ENCODE measurements at regions not wholly inside any gene's neighbourhood (a gene's known extent, or its start where the extent isn't known, plus 50 kb on each side); places are given as distances from the start of the nearest gene placed in this dataset.
"Not testable (repeated sequence)": the region's sequence is repeated elsewhere in the genome, so short reads cannot be mapped to it uniquely, and the experiment has no call there.

GRCh38 chr17:72175787-72176515, 55.1 kb downstream of the SOX9 start:
- DNase-seq (ENCODE audit: low read depth in 2 of 2): no peak

GRCh38 chr17:72176516-72176851, 55.7 kb downstream of the SOX9 start:
- no peak for DNase-seq (ENCODE audit: low read depth in 2 of 2)

- no peak for DNase-seq (ENCODE audit: low read depth in 2 of 2)
Observed at GRCh38 chr17:72176951-72177660, 56.3 kb downstream of the SOX9 start.

GRCh38 chr17:72177738-72178137, 56.9 kb downstream of the SOX9 start:
- no peak for DNase-seq (ENCODE audit: low read depth in 2 of 2)

DNA sequence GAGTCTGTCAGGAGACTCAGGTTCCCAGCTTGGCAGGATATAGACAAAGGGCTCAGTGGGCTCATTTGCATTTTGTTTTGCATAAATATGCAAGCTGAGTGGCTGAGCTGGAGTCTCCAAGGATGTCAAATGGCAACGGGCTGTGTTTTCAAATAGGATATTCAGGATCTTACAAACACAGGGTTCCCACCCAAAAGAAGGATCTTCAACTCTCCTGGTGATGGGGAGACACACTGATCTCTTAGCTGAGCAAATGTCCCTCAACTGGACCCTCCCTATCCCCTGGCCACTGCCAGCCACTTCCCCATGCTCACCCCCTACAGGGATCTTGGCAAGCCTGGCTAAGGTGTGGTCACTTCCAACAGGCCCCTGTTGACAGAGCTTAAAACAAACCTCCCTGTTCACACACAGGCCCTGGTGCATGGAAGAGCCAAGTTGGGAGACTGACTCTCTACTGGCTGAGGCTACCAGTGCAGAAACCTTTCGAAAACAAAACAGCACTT, 61.6 kb downstream of the SOX9 start:
- no peak for DNase-seq (ENCODE audit: low read depth in 2 of 2)

- DNase-seq (ENCODE audit: low read depth in 2 of 2): no peak
Observed at GRCh38 chr17:72183194-72183685, 62.4 kb downstream of the SOX9 start.

DNA sequence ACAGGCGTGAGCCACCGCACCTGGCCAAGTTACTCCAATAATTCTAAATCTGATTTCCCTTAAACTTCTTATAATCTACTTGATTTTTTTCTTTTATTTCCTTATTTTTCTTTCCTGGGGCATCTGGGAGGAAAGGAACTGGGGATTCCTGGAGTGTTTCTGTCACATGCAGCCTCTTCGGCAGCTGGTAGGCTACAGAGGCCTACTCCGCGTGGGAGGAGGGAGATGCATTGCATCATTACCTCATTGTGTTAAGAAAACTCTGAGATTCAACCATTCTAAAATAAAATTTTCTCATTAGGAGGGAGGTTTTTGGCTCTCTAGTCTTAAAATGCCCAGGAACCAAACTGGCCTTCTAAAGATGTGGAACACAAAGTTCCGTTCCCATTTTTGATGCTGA, 64.0 kb downstream of the SOX9 start:
- no peak for DNase-seq (ENCODE audit: low read depth in 2 of 2)

DNA sequence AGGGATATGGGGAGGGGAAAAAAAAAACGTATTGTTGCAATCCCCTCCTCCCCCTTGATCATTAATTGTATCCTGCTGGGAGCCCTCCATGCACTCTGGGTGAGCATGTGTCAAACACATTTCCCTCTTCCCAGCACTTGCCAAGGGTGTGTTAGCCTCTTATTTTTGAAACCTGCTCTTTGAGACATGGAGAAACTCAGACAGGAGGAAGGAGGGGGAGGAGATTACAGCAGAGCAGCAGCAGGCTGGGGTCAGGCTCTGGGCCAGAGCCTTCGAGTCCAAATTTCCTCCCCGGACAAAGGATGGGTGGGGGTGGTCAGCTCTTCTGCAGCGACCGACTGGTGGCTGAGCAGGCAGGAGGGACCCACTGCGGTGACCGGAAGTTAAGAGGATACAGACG, 64.7 kb downstream of the SOX9 start:
- no peak for DNase-seq (ENCODE audit: low read depth in 2 of 2)

DNA sequence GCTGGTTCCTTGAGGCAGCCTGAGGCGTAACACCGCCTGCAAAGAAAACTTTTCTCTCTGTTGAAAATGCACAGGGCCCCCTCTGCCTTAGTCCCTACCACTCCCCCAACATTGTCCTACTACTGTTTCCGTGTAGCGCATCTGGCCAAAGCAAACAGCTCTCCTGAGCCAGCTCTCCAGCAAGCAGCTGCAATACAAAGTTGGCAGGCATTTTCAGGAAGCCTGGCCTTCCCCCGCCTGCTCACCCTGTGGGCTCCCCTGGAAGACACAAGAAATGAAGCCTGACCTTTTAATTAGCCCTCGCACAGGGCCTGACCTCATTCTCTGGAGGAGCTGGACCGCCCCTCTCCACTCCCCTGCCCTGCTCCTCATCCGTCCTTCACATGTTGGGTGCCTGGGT, 66.7 kb downstream of the SOX9 start:
- DNase-seq (ENCODE audit: low read depth in 2 of 2): no peak

DNA sequence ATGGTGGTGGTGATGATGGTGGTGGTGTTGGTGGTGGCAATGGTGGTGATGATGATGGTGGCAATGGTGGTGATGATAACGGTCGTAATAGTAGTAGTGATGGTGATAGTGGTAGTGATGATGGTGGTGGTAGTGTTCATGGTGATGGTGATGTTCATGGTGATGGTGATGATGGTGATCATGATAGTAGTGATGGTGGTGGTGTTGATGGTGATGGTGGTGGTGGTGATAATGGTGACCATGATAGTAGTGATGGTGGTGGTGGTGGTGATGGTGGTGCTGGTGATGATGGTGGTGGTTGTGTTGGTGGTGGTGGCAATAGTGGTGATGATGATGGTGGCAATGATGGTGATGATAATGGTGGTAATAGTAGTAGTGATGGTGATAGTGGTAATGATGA, 68.0 kb downstream of the SOX9 start:
- no peak for DNase-seq (ENCODE audit: low read depth in 2 of 2)

DNA sequence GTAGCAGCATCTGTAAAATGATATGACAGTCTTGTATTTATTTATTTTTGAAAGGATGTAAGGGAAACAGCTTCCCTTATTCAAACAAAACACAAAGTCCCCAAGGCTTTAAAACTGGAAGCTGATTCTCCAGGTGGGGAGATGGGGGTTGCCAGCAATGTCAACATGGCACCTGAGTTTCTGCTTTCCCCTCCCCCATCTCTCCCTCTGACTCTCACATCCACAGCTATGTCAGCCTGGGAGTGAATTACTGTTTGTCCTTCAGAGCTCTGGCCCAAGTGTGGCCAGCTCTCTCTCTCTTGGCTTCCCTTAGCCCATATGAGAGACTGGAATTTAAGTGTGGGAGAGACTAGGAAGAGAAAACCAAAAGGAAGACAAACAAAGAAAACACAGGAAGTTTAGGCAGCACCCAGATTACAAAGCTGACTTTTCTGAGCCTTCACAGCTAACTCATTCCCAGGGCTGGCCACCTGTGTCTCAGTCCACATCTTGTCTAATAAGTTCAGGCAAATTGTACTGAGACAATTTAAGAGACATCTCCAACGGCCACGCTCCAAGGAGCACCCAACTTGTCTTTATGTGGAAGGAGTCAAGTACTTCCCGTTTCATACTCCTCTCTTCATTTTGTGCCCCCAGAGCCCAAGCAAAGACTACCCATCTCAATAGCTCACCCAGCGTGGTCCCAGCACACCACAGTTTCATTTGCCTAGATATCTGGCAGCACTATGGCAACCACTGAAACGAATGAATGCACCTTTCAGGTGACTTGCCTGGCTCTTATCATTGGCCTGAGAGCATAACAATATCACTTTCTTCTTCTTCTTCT, 69.2 kb downstream of the SOX9 start:
- DNase-seq (ENCODE audit: low read depth in 2 of 2): no peak

DNA sequence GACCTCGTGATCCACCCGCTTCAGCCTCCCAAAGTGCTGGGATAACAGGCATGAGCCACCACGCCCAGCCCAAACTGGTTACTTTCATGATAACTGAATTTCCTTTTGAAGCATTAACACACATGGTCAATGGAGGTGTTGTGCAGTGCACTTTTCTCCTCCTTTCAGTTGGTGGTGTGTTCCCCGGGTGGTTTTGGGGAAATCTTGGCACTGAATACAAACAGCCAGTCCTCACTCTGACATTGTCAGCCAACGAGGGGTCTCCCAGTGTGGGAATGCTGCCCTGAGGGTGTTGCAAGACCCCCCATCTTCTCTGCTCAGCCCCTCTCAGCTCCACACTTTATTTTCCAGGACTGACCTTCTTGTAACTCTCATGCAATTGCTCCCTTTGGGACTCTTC, 70.5 kb downstream of the SOX9 start:
- no peak for DNase-seq (ENCODE audit: low read depth in 2 of 2)

- DNase-seq (ENCODE audit: low read depth in 2 of 2): no peak
Observed at GRCh38 chr17:72191921-72192799, 71.3 kb downstream of the SOX9 start.

DNA sequence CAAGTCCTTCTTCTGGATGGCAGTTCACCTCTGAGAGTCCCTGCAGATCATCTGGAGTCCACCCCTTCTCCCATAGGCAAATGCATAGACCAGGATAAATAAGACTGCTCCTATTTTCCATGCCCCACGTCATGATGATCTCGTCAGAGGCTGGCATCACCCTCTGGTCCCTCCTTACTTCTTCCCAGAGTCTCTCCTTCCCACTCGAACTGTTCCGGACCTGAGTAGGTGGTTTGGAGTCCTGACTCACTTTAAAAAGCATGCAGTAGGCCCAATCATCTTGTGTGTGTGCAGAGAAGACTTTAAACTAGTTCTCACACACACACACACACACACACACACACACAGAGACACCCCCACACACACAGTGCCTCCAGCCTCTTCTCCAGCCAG, 72.0 kb downstream of the SOX9 start:
- DNase-seq (ENCODE audit: low read depth in 2 of 2): no peak

- no peak for DNase-seq (ENCODE audit: low read depth in 2 of 2)
Observed at GRCh38 chr17:72193391-72194106, 72.7 kb downstream of the SOX9 start.

GRCh38 chr17:72194107-72194440, 73.3 kb downstream of the SOX9 start:
- DNase-seq (ENCODE audit: low read depth in 2 of 2): not testable (repeated sequence)

GRCh38 chr17:72199256-72199655, 78.4 kb downstream of the SOX9 start:
- DNase-seq (ENCODE audit: low read depth in 2 of 2): no peak

GRCh38 chr17:72204742-72205141, 83.9 kb downstream of the SOX9 start:
- no peak for DNase-seq (ENCODE audit: low read depth in 2 of 2)

DNA sequence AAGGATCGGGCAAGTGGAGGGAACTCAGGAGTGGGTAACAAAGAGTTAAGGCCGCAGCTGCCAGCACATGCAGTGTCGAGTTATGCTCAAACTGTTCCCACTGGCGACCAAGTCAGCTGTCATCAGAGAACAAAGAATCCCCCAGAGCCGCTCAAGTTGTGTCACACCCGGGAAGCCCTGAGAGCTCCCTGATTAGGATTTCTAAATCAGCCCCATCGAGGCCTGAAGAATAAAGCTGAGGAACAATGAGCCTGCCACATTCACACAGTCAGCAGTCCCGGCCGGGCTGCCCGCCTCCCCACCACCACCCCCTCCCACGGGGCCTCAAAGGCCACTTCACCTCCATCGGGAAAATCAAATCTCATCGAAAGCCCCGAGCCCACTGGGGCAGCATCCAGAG, 84.5 kb downstream of the SOX9 start:
- DNase-seq (ENCODE audit: low read depth in 2 of 2): no peak

DNA sequence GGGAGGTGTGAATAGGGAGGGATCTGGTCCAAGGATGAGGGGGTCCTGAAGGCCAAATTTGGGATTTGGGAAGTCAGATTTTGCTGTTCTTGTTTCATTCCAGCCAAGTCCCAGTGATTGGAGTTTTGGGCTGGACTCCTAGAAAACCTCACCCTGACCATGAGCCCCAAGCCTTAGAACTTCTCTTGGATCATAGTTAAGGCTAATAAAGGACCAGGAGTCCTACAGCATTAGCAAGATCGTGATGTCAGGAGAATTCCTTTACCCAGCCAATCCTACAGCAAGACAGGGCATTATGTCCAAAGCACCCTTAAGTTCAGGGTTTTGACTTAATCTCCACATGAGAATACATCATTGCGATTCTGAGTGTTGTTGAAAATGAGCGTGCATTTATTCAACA, 85.0 kb downstream of the SOX9 start:
- no peak for DNase-seq (ENCODE audit: low read depth in 2 of 2)

DNA sequence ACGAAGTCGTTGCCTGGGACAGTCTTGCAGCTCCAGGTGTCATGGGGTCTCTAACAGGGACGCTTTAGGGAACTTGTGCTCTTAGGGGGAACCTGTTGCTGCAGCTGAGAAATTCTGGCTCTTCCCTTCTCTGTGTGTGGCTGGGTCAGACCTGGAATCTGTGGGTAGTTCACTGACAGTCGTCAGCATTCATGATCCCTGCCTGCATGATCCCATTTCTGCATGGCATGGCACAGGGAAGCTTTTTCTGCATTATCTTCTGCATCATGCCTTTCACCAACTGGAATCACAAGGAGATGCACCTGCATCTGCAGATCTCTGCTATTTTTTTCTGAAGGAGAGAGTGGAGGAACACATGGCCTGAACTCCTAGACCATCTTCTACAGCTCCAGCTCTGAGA, 85.6 kb downstream of the SOX9 start:
- DNase-seq (ENCODE audit: low read depth in 2 of 2): no peak
